AG04450 (cell line): ENCODE measurements at regions not wholly inside any gene's neighbourhood (a gene's known extent, or its start where the extent isn't known, plus 50 kb on each side); places are given as distances from the start of the nearest gene placed in this dataset.

Experiments used
- CTCF ChIA-PET: fragments of 300-600, 350-600 bp; formaldehyde crosslinking; extraction: SDS; loops from one replicate; lab custom pipeline; 2022; ENCODE audit warnings: antibody characterized with exemption, inconsistent platforms; lab: Charles Lee
- POLR2A ChIA-PET: fragments of 350-600 bp; formaldehyde crosslinking; extraction: SDS; loops from one replicate; lab custom pipeline; 2021; ENCODE audit warnings: antibody characterized with exemption, inconsistent platforms; lab: Yijun Ruan, JAX
- DNase-seq: peaks from one replicate; pipeline ENCODE4 v3.0.0-alpha.2; 2011; ENCODE audit warnings: low read depth, low spot score
- H3K27ac ChIP-seq: one replicate; pipeline ENCODE4 v1.5.1; 2012; ENCODE audit warnings: low read depth, low read length, control low read depth
- H3K27me3 ChIP-seq: one replicate; pipeline ENCODE4 v1.6.0; 2012; ENCODE audit warnings: low read length; ENCODE audit not compliant: control insufficient read depth, insufficient read depth
- H3K4me3 ChIP-seq: 2 replicates; pipeline ENCODE4 v1.5.1; 2011; ENCODE audit warnings: mild to moderate bottlenecking, low read depth, low read length, control low read depth
- H3K9me3 ChIP-seq: 2 replicates; pipeline ENCODE4 v1.5.1; 2012; ENCODE audit warnings: low read length; ENCODE audit not compliant: control insufficient read depth, insufficient read depth
- TF ChIP-seq, protein P1 (sequence below): IDR thresholded peaks from 2 replicates; pipeline ENCODE4 v1.5.1; 2011; ENCODE audit warnings: low read depth, low read length, control low read depth, inconsistent platforms

DNA sequence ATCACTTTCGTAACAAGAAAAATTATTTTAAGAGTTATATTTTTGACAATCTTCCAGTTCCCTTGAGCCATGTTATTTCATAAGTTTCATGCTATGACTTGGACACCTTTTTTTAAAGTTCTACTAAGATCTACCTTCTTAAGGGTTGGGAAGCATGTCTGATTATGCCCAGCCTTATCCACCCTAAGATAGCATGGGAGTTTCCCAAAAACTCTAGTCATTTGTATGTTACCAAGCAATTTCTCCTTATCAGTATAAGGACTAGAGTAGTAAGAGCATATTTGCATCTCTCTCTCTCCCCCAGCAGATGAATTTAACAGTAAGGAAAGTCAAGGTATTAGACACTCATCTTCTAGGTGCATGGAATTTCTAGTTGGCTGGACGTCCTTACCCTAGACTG, 85.1 kb upstream of the NTRK3 start:
- H3K9me3 ChIP-seq = no peaks in the 10 kb centered on the region
- DNase-seq = no peak
- POLR2A ChIA-PET = no interaction called here
- no peak overlapping the region for H3K27ac ChIP-seq
- CTCF ChIA-PET = no interaction called here
- TF ChIP-seq, protein P1, sequence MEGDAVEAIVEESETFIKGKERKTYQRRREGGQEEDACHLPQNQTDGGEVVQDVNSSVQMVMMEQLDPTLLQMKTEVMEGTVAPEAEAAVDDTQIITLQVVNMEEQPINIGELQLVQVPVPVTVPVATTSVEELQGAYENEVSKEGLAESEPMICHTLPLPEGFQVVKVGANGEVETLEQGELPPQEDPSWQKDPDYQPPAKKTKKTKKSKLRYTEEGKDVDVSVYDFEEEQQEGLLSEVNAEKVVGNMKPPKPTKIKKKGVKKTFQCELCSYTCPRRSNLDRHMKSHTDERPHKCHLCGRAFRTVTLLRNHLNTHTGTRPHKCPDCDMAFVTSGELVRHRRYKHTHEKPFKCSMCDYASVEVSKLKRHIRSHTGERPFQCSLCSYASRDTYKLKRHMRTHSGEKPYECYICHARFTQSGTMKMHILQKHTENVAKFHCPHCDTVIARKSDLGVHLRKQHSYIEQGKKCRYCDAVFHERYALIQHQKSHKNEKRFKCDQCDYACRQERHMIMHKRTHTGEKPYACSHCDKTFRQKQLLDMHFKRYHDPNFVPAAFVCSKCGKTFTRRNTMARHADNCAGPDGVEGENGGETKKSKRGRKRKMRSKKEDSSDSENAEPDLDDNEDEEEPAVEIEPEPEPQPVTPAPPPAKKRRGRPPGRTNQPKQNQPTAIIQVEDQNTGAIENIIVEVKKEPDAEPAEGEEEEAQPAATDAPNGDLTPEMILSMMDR = no peak
- no peaks in the 10 kb centered on the region for H3K27me3 ChIP-seq
- H3K4me3 ChIP-seq = no peak overlapping the region

GRCh38 chr15:88341006-88341405, 84.5 kb upstream of the NTRK3 start:
- DNase-seq = no peak
- Histone ChIP-seq H3K27ac (no peak overlapping the region), H3K27me3 (no peaks in the 10 kb centered on the region), H3K9me3 (no peaks in the 10 kb centered on the region), H3K4me3 (no peak overlapping the region)
- CTCF ChIA-PET = no interaction called here
- TF ChIP-seq, protein P1 = no peak
- POLR2A ChIA-PET = no interaction called here

GRCh38 chr15:88337993-88338392, 81.5 kb upstream of the NTRK3 start:
- TF ChIP-seq, protein P1 = no peak
- DNase-seq = no peak
- Histone ChIP-seq H3K9me3 (no peaks in the 10 kb centered on the region), H3K27me3 (no peaks in the 10 kb centered on the region), H3K27ac (no peak overlapping the region), H3K4me3 (no peak overlapping the region)
- ChIA-PET CTCF (no interaction called here), POLR2A (no interaction called here)

GRCh38 chr15:88335074-88335473, 78.5 kb upstream of the NTRK3 start:
- H3K27me3 ChIP-seq = no peaks in the 10 kb centered on the region
- POLR2A ChIA-PET = no interaction called here
- H3K4me3 ChIP-seq = no peak overlapping the region
- no peak for DNase-seq
- no peak overlapping the region for H3K27ac ChIP-seq
- CTCF ChIA-PET = no interaction called here
- H3K9me3 ChIP-seq = no peaks in the 10 kb centered on the region
- TF ChIP-seq, protein P1 = no peak

DNA sequence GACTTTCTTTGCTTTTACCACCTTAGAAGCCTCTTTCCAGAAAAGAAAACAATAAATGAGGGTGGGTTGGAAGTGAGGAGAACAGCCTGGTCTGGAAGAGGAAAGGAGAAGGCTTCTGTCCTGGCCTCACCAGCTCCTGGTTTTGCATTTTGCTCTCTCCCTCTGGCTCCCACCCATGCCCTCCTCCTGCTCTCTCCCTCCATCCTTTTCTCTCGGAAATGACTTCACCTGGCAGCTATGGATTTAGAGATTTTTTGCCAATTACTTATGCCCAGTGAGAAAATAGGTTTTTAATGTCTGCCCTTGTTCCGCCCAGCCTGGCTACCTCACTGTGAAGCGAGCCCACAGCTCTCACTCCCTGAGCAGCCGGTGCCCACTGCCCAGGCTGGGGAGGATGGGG, 77.9 kb upstream of the NTRK3 start:
- DNase-seq = no peak
- CTCF ChIA-PET = no interaction called here

More for the DNA sequence above, 77.9 kb upstream of the NTRK3 start:
- no peak overlapping the region for H3K27ac ChIP-seq
- no peak overlapping the region for H3K4me3 ChIP-seq
- no peaks in the 10 kb centered on the region for H3K27me3 ChIP-seq
- POLR2A ChIA-PET = no interaction called here
- no peaks in the 10 kb centered on the region for H3K9me3 ChIP-seq
- TF ChIP-seq, protein P1 = no peak
